Activated gamma-delta T cell treated with anti-CD3 and anti-CD28 coated beads, Interleukin-2, amount 50 U/mL, for 16 hours (primary cell): ENCODE measurements at regions not wholly inside any gene's neighbourhood (a gene's known extent, or its start where the extent isn't known, plus 50 kb on each side); places are given as distances from the start of the nearest gene placed in this dataset.
"Not testable (repeated sequence)": the region's sequence is repeated elsewhere in the genome, so short reads cannot be mapped to it uniquely, and the experiment has no call there.

Source experiments
- DNase-seq: peaks from one replicate; pipeline ENCODE4 v3.0.0-alpha.2; 2020; ENCODE audit warnings: low read depth

DNA sequence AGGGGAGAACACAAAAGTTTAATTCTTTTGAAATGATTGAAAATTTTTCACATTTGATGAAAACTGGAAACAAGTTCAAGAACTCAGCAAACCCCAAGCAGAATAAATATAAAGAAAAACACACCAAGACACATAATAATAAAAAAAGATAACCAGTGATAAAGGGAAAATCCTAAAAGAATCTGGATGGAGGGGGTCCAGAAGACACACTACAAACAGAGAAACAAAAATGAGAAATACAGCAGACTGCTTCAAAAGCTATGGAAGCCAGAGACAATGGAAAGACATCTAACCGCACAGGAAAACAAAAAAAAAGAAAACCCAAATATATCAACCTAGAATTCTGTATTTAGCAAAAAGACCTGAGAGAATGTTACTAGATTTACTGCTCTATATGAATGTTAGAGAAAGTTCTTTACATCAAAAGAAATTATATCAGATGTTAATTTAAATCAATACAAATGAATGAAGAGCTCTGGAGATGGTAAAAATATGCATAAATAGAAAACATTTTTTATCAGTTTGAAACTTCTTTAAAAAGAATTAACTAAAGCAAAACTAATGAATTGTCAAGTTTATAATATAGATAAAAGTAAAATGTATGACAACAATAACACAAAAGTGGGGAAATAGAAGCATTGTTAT lies 310.7 kb upstream of the PREP start:
- no peak for DNase-seq

DNA sequence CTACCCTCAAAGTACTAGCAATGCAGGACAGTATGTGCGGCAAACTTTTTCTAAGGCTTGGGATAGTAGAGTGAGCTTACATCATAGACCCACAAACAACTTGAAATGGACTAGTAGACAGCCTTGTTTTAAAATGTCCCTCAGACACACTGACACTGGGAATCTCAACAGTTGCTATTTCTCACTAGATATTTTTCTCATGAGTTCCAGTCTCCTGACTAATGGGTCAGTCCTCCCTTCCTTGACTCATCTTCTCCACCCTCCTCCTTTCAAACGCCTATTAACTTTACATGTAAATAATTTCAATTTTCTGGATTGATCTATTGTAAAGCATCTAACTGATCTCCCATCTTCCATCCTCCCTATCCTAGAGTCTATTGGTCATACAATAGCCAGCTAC lies 308.3 kb upstream of the PREP start:
- no peak for DNase-seq

DNA sequence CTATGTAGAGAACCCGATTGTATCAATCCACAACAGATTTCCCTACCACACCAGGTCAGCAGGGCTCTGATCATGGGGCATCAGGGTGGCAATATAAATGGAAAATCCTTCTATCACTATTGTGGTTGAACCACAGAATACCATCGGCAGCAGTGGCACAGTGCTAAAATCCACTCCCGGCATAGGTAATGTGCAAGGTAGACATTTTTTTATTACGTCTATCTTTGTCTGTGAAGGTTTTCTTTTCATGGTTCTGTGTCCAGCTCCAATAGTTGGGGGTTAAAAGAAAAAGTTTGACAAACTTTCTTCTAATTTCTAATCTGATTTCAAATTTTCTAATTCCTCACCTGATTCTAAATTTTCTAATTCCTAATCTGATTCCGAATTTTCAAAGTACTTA lies 302.7 kb upstream of the PREP start:
- no peak for DNase-seq

DNA sequence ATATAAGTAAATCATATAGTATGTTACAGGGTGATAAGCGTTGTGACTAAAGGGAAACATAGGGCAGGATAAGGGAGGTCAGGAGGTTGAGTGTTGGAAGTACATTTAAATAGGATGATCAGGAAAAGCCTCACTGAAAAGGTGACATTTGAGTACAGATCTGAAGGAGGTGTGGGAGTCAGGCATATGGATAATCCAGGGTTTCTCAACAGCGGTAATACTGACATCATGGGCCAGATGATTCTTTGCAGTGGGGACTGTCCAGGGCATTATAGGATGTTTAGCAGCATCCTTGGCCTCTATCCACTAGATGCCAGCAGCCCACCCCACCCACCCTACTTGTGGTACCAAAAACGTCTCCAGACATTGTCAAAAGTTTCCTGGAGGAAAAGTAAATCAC lies 292.6 kb upstream of the PREP start:
- no peak for DNase-seq

DNA sequence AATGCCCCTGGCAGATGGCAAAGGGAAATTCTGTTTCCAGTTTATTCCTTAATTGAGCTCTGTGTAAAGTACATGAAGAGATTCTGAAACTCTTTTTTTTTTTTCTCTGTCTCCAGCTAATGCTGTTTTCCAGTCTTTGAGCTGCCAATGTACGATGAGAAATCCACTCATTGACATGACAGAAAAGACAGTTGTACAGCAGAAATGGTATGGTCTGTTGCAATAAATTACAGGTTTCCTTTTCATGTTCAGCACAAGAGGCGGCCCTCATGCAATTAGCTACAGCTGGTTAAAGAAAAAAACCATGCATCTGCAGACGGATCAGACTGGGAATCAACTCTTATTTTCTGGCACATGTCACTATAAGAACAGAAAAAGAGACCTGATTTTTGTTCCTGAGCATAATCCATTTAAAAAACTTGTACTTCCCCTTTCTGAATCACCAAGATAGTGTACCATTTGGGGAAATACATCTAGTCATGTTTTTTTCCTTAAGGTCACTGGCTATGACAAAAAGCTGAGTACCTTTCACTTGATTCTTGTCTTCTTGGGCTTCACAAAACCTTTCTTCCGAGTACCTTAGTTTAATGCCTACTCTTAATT lies 289.8 kb upstream of the PREP start:
- no peak for DNase-seq

DNA sequence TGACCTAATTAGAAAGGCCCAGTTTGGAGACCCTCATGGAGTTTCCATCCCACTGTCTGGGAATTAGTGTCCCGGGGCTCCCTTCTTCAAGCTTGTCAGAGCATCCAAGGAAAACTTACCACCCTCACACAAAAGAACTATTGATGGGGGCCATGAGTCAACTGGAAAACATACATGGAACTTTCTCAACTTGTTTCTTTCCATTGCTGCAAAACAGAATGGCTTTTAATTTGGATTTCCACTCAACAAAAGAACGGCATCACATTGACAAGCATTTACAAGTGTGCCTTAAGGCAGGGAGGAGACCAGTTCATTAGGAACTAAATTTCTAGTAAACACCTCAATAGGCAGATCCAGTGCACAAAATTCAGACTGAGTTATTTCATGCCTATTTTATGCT lies 289.1 kb upstream of the PREP start:
- DNase-seq: no peak

DNA sequence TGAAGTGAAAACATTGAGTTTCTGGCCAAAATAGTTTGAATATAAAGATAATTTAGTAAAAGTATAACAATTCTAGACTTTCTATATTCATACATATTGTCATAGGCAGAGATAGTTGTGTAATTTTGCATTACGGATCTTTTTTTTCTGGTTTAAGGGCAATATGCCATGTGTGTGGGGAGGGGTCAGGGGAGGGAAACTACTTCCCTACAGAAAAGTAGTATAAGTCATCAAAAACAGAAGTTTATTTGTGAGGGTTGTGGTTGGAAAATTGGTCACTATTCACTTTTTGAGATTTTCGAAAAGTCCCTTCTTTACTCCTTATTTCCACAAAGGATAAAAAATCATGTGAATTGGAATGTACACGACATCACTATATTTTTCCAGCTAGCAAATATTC lies 288.2 kb upstream of the PREP start:
- DNase-seq: no peak

DNA sequence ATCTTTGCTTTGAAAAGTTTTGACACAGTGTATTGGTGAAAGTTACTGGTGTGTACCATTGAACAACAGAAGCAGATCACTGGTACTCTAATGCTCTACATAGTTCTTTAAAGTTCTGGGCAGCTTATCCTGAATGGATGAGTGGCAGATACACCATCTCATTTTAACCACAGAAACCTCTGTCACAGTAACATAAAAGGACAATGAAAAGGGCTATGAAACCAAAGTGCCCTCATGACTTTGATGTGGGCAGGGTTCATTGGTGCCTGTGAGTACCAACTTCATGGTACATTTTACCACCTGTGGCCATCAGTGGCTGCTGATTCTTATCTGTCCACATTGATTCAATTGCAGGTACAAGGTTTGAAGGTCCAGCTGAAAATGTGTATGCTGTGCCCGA lies 285.7 kb upstream of the PREP start:
- DNase-seq: no peak

DNA sequence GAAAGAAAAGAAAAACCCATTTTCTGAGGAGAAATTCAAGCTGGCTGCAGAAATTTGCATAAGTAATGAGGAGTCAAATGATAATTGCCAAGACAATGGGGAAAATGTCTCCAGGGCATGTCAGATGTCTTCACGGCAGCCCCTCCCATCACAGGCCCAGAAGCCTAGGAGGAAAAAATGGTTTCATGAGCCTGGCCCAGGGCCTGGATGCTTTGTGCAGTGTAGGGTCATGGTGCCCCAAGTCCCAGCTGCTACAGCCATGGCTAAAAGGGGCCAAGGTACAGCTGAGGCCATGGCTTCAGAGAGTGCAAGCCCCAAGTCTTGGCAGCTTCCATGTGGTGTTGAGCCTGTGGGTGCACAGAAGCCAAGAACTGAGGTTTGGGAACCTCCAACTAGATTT lies 283.9 kb upstream of the PREP start:
- DNase-seq: not testable (repeated sequence)

DNA sequence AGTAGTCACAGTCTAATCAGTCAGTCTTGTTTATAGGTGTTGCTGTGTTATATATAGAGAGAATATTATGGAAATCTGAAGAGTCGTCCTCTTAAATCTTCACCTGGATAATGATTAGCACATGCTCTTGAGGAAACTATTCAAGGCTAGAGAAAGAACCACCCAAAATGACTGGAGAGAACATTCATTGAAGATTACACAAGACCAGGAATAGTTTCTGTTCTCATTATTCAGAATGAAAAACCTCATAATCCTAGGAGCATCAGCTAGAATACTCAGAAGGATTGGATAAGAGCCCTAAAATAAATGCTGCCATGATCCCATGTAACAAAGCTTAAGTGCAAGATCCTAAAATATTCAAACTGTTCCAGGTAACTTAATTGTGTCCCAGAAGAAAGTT lies 278.2 kb upstream of the PREP start:
- no peak for DNase-seq

DNA sequence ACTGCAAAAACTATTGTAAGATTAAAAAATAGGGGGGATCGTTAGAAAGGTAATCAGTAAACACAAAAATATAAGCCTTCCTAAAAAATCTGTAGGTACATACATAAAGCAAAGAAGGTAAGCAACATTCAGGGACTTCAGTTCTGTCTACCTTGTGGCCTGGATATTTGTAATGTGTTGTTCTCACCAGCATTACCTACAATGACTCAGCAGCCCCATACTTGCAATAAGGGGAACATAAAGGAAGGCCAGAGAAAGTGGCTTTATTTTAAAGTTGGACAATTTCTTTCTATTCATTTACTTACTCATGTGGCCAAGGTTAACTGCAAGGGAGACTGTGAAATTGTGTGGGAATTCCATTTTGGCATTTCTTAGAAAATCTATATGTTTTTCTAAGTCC lies 277.2 kb upstream of the PREP start:
- DNase-seq: no peak

DNA sequence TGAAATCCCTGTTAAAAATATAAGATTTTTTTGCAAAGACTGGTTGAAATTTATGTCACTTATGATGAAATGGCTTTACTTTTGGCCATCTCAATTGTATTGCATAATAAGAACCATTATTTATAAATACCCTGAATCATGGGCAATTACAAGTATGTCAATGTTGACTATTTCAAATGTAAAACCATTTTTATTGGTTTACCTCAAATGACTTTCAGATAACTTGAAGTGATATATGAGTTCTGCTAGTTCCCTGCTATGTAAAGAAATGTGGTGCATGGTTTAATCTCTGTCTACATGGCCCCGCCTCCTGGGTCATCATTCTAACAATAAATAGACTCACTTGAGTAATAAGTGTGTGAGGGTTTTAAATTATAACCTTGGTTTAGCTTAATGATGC lies 275.6 kb upstream of the PREP start:
- no peak for DNase-seq

DNA sequence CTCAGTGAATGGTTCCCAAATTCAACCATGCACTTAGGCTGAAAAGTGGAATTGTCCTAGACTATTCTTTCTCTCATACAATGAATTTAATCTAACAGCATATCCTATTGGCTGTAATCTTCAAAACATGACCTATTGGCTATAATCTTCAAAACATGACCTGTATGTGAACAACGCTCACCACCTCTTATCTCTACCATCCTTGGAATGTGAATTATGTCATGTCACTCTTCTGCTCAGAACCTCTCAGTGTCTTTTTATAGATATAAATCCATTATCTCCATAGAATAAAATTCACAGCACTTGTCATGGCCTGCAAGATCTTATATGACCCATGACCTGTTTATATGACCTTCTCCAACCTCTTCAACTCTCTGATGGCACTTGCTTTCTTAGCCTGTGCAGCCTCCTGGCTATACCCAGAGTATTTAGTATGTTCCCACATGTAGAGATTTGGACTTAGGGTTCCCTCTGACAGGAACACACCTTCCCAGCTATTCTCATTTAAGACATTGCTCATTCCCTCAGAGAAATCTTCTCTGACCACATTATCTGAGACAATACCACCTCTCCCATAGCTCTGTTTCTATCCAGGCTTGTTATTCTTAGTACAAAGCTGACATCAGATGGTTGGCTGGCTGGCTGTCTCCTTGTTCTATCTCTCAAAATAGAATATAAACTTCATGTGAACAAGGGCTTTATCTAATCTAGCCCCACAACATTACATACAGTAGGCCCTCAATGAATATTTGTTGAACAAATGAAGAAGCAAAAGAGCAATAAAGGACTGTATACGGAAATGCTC lies 275.0 kb upstream of the PREP start:
- no peak for DNase-seq

DNA sequence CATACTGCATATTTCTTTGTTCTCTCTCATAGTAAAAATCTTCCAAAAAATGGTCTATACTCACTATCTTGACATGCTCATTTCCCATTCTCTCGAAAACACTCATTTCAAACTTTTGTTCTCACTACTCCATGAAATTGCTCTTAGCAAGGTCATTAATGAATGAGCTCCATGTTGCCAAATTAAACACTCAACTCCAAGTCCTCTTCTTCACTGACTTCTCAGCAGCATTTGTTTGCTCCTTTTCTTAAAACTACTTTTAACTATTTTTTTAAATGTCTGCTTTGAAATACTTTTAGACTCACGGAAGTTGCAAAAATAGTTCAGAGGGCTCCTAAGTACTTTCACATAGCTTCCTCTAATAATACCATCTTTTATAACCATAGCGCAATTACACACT lies 274.0 kb upstream of the PREP start:
- DNase-seq: no peak

DNA sequence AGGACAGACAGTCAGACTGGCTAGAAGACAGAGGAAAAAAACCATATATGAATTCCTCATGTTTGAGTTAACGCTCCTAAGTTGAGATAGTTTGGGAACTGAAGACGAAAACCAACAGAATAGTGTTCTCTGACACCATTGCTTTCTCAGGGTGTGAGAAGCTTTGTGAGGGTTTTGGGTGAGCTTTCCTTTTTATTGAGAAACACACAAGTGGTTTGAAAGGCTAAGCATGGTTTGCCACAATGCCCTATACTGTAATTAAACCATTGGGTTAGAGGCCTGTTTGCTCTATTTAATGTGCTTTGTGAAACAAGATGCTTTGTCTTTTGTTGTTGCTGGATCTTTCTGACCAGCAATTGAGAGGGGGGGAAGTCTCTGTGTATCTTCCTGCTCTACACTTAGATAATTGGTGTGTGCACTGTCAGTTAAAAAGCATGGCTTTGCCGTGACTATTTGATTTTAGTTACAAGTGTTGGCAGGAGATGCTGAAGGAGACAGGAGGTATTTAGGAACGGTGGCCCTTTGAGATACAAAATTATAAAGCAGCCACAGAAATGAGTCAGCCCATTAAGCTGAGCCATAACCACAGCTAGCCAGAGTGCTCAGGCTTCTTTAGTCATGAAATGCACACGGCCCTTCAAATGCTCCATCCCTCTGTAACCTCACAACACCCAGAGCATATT lies 273.0 kb upstream of the PREP start:
- DNase-seq: no peak

DNA sequence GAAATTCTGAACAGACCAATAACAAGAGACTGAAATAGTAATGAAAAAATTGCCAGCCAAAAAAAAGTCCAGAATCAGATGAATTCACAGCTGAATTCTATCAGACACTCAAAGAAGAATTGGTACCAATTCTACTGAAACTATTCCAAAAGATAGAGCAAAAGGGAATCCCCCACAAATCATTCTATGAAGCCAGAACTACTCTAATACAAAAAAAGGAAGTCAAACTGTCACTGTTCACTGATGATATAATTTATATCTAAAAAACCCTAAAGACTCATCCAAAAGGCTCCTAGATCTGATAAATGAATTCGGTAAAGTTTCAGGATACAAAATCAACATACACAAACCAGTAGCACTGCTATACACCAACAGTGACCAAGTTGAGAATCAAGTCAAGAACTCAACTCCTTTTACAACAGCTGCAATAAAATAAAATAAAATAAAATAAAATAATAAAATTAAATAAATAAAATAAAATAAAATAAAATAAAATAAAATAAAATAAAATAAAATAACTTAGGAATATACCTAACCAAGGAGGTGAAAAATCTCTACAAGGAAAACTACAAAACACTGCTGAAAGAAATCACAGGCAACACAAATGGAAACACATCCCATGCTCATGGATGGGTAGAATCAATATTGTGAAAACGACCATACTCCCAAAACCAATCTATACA lies 270.1 kb upstream of the PREP start:
- not testable (repeated sequence) for DNase-seq

DNA sequence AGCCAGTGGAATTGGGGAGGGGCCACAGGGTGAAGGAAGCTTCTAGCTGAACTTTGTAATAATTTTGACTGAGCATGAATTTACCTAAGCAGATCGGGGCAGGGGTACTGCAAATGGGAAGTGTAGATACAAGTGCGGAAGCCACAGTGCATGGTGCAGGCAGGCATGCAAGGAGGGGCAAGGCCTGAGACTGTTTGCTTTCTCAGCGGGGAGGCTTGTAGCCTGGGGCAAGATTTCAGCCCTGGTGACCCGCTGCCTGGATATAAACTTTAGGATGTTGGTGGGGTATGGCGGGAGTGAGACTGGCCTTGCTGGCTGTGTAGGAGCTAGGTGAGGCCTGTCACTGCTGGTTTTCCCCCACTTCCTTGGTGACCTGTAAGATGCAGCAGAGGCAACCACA lies 266.4 kb upstream of the PREP start:
- no peak for DNase-seq

DNA sequence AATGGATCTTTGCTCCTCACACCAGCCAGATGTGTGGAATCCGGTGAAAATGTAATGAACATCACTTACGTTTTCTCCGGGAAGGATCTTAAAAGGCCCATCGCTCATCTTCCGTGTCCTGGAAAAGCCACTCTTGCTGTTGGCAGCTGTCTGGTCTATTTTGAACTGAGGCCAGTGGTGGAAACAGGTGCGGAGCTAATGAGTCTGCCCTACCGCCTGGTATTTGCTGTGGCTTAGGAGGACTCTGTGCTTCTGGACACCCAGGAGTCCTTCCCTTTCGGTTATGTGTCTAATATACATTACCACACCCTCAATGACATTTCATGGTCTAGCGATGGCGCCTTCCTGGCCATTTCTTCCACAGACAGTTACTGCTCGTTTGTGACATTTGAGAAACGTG lies 264.2 kb upstream of the PREP start:
- DNase-seq: no peak

DNA sequence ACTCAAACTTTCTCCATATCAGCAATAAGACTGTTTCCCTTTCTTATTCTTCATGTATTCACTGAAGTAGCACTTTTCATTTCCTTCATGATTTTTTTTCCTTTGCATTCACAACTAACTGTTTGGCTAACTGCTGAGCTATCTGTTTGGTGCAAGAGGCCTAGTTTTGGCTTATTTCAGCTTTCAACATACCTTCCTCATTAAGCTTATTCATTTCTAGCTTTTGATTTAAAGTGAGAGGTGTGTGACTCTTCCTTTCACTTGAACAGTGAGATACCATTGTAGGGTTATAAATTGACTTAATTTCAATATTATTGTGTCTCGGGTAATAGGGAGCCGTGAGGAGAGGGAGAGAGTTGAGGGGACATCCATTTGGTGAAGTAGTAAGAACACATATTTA lies 262.0 kb upstream of the PREP start:
- DNase-seq: no peak

DNA sequence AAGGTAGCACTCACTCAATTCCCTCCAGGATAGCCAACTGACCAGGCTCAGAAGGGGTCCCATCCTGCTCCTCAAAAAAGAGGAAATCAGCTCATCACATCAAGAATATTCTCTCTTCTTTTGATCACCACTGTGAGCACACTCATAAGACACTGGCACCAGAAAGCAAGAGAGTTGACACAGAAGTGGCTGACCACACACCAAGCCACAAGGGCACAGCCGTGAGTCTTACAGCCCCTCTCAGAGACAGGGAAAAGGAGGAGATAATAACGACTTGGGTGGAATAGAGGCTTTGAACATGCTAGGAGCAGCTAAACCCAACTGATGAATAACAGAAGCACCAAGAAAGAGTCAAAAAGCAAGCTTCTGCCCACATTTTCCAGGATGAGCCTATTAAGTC lies 249.1 kb upstream of the PREP start:
- no peak for DNase-seq

DNA sequence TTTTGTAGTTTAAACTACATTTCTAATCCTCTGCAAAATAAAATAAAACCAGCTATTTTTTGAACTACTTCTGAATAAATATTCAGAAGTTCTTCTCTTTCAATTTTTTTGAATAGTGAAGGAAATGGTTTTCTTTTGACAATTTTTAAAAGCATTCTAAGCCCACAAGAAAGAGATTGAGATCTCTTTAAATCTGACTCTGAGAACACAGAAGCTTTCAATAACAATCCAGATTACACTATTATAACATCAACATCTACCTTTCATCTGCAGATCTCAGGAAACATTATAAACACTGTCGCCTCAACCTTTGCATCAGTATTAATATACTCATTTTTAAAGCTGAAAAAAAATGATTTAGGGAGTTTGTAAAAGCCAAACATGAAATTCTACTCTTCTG lies 247.5 kb upstream of the PREP start:
- DNase-seq: no peak

DNA sequence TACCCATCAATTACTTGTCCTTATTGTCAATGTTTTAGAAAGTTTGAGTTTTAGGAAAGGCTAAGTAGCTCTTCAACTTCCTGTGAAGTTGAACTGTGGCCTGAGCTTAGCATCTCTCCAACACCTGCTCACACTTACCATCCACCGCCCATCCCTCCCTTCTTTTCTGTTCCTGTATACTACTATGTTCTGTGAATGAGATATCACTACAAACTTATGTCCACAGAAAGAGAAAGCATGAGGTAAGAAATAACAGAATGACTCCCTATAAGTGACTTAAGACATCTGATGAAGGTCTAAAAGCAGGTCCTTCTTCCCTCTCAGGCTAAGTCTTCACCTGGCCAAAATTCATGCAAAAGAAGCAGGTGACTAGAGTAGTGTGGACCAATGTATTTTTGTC lies 246.3 kb upstream of the PREP start:
- no peak for DNase-seq
